ENCODE measurements at regions not wholly inside any gene's neighbourhood (a gene's known extent, or its start where the extent isn't known, plus 50 kb on each side); places are given as distances from the start of the nearest gene placed in this dataset.
"Not testable (repeated sequence)": the region's sequence is repeated elsewhere in the genome, so short reads cannot be mapped to it uniquely, and the experiment has no call there.

DNA sequence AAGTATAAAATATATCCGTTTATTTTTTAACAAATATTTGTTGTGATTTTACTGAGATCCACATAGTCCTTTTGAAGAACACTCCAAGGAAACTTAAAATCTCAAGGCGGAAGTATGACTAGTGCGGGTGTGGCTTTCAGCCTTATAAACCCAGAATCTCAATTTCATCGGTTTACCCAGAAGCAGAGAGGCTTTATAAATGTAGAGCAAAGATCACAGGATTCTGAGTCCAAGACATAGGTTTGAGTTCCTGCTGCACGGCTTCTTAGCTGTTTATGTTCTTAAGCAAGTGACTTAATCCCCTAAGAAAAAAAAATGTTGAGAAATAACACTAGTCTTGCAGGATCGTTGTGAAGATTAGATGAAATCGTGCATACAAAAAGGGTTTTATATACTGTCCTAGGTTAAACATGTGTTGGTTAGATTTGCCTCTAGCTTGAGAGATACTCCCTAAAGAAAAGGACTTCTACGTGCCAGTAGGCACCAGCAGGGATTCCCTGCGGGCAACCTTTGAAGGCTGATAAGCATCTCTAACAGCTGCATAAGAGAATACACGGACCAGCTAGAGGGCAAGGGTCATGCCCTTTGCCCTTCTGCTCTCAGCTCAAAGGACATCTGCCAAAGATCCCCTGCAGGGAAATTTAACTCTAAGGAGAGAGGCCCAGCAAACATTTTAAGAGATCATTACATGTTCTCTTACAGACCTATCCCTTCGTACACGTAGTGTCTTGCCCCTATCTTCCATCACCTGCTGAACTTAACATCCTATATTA lies 130.4 kb upstream of the MIR17HG start:
- no peak for DNase-seq (ENCODE audit: low read depth)

DNA sequence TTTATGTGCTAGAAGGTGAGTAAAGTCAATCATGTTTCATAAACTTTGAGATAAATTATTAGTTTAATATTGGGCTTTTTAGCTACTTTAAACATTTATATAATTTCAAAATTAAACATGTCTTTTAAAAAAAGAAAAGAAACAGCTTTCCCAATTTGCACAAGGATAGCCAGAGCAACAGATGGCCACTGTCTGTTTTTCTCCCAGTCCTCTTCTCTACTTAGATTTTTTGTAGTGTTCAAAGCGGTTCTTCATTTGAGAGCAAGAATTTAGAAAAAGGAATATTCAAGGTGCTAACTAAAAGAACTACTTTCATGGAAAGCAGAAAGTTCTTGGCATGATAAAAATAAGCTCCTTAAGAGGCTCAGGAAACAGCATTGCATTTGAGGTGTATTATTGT lies 128.3 kb upstream of the MIR17HG start:
- no peak for DNase-seq (ENCODE audit: low read depth)

DNA sequence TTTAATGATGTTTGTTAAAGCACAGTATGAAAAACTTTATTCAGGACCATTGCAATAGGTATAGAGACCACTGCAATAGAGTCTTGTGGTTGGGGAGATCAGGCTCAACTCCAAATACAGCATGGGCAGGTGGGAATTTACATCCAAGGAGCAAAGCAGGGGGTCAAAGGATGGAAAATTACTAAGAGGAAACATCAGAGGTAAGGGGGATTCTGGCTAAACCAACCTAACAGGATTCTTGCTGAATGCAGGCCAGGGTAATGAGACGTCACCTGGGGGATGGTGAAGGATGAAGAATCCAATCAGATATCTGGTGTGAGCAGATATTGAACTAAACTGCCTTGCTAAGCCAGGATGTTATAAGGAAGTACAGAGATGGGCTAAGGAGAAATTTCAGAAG lies 126.6 kb upstream of the MIR17HG start:
- no peak for DNase-seq (ENCODE audit: low read depth)

DNA sequence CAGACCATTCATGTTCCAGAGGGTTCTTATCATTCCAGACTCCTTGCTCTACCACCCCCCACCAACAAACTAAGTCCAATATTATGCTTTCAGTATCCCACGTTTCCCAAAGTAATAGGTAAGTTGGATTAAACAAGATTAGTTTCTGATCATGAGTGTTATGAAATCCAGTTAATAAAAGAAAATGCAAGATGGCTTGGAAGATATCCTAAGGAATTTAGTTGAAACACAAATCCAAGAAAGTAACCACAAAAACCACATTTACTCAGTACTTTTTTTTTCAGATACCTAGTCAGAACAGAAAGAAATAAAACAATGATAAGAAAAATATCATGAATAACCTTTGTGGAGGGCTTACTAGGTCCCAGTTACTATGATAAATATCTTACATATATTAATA lies 119.4 kb upstream of the MIR17HG start:
- DNase-seq (ENCODE audit: low read depth), result no peak

DNA sequence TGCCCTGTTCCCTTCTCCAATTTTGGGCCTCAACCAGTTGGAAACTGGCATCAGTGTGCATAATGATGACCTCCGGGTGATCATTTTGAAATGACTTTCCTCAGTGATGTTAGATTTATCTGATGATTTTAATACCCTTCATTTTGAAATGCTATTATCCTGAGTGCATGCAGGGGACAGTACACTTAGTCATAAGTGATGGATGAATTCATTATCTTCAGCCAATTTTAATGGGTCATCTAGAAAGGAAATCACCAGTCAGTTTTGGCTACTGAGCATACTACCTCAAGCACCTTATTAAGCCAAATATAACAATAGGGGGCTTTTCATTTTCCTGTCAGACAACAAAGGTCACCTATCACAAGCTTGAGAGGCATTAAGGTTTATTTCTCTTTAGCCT lies 118.5 kb upstream of the MIR17HG start:
- no peak for DNase-seq (ENCODE audit: low read depth)

DNA sequence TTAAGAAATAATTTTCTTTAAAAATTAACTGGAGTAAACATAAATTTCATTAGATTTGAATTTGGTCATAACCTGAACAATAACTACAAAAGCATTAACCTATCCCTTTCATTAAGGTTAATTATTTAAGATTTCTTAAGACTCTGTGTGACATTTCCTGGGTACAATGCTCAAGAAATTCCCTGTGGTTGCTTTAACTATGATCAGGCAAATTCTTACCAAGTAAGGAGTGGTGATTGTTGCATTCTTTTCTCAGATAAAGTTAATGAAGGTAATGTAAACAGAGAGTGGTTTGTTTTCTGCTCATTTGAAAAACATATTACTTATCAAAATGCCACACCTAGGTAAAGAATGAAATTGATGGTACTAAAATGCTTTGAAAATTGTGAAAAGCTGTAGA lies 114.8 kb upstream of the MIR17HG start:
- DNase-seq (ENCODE audit: low read depth), result no peak

DNA sequence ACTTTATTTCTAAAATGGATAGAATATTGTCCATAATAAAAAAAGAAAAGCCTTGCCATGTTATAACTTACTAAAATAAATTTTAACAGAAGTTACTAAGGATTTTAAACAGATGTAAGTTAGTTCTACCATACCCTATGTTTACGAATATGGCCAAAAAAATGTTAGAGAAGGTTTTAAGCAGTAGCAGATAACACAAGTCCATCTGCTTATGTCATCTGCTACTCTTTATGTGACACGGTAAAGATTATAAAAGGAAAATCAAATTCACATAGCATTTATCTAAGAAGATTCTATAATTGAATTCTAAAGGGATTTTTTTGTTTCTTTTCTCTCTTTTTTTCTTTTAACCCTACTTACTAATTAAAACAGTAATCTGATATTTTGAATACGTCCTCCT lies 114.2 kb upstream of the MIR17HG start:
- no peak for DNase-seq (ENCODE audit: low read depth)

DNA sequence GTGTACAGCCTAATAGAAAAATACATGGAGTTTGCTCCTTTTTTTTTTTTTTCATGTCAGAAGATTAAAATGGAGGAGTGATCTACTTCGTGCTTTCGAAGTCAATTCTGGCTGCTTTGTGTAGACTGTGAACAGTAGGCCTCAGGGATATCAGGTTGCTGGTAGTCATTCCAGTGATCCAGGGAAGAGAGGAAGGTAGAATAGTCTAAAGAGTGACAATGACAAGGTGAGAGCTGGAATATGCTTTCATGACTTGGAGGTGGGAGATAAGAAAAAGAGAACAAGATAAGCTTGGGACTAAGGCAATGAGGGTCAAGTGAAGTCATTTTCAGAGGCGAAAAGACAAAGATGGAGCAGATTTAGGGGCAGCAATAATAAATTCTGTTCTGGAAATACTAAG lies 111.3 kb upstream of the MIR17HG start:
- DNase-seq (ENCODE audit: low read depth), result no peak

DNA sequence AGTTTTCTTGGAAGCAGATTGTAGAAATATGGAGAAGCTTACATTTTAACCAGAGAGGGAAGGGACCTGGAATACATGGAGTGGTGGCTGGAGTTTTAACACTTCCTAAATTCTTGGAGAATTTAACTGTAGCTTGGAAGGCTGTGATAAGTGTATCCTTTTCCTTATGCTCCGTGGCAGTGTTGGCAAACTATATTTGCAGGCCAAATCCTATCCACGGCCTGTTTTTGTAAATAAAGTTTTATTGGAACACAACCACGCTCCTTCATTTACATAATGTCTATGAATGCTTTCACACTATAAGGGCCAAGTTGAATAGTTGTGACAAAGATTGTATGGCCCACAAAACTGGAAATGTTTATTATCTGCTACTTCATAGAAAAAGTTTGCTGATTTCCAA lies 110.6 kb upstream of the MIR17HG start:
- no peak for DNase-seq (ENCODE audit: low read depth)

DNA sequence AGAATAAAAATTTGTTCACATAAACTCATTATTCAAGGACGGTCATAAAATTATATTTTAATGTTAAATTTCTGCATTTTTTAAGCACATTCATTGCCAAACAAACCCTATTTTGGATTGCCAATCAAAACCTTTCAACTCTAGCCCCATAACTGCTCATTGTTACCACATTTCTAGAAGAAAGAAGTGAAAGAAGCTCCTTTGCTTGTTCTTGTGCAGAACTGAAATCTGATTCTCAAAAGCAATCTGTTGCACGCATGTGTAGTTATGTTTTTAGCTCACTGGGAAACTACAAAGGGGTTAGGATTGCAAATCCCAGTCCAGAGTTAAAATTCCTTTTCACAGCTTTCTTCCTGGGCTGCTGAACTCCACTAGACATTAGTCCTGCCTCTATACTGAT lies 109.5 kb upstream of the MIR17HG start:
- no peak for DNase-seq (ENCODE audit: low read depth)

DNA sequence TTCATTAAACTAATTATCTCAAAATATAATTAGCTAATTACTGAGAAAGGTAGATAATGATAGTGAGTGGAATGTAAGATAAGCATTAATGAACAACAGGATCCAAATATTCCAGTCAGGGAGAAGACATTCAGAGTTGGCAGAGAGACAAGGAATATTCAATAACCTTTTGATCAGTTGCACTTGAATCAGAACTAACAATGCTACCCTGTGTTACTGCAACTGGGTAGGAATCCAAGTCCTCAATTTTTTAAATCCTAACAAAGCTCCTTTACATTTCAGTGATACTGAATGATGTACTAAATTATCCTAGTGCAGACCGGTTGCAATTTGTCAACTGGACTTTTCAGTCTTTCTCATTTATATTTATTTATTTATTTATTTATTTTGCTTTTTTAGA lies 107.1 kb upstream of the MIR17HG start:
- DNase-seq (ENCODE audit: low read depth), result no peak

DNA sequence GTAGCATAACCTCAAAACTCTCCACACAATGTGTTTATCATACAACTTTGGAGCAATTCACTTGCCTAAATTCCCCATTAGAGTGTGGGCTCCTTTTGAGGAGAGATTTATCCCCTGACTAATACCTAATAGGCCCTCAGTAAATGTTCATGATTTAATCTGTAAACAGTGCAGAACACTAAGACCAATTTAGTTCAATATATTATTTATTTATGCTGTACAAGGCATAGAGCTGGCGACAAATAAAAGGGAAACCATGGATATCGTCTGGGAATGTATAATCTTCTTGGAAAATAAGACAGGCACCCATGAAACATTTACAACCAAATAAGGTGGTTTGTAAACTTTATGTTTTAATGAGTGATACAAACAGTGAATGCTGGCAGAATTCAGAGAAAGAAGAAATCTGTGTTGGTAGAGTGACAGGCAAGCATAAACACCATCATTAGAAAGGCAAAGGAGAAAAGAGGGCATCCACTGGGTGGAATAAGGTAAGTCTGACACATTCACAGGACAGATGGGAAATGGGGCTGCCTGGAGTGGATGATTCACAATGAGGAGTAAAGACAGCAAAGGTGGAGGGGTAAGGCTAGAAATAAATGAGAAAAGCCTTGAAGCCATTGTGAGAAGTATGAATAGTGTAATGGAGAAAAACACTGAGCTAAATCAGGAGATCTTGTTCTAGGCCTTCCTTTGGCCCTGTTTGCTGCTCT lies 106.1 kb upstream of the MIR17HG start:
- peak; percentile 45 for DNase-seq (ENCODE audit: low read depth)

DNA sequence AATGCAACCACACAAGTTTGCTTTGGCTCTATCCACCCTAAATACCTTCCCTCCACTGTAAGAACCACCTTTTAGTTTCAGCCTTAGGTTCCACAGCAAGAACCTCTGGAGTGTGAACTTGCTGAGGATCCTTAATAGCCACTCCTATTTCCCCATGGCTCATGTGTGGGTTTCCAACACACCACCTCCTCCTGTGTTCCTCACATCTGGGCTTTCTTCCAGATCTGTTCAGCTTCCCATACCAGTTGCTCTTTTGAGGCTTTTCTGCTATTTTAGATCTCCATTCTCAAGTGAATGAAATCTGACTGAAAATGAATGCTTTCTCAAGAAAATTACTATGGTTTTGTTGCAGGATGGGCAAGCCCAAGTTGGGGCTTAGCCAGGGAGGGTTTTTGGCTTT lies 104.8 kb upstream of the MIR17HG start:
- DNase-seq (ENCODE audit: low read depth), result peak; percentile 28

DNA sequence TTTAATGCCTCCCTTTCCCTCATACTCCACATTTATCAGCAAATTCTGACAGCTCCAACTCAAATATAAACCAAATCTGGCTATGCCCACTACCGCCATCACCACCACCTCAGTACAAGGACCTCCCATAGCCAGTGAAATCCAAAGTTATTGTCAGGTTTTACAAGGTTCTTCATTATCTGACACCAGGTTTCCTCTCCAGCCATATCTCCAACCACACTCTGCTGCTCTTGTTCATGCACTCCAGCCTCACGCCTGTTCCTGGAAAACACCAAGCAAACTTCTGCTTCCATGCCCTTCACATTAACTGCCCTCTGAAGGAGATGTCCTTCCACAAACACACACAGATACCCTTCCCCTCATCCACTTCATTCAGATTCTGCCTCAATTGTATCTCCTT lies 102.2 kb upstream of the MIR17HG start:
- no peak for DNase-seq (ENCODE audit: low read depth)

DNA sequence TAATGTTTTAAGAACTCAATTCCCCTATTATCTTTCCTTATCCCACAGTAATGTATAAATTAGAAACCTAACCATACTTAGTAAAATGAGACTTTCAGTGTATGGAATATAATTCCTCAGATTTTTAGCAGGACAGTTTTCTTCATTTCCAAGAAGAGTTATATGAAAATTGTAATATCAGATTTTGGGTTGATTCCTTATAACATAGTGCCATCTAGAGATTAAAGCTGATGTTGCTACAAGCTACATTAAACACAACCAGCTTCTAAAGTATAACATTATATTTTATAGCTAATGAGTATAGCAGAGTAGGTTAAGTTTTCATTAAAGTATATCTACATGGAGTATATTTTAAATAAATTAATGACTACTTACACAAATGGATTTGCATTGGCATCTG lies 99.7 kb upstream of the MIR17HG start:
- no peak for DNase-seq (ENCODE audit: low read depth)

DNA sequence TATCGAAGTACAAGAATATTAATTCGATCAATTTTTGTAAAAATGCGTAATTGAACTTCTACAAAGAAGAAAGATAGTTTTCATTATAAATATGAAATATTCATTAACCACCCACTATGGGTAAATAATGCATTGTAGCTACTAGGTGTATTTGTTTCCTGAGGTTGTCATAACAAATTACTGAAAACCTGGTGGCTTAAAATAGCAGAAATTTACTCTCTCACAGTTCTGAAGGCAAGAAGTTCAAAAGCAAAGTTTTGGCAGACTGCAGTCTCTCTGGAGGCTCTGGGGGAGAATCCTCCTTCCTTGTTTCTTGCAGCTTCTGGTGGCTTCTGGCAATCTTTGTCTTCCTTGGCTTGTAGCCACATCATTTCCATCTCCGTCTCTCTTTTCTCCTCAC lies 99.2 kb upstream of the MIR17HG start:
- no peak for DNase-seq (ENCODE audit: low read depth)

DNA sequence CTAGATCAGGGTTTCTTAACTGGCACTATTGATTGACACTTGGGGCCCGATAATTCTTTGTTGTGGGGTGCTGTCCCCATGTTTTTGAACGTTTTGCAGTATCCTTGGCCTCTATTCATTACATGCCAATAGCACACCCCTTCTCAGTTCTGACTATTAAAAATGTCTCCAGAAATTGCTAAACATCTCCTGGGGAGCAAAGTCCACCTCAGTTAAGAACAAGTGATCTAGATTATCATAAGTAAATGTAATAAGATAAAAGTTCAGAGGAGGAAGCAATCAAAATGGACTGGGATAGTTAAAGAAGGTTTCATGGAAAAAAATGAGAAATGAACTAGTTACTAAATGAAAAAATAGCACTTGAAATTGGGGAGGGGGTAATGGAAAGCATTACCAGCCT lies 98.1 kb upstream of the MIR17HG start:
- no peak for DNase-seq (ENCODE audit: low read depth)

DNA sequence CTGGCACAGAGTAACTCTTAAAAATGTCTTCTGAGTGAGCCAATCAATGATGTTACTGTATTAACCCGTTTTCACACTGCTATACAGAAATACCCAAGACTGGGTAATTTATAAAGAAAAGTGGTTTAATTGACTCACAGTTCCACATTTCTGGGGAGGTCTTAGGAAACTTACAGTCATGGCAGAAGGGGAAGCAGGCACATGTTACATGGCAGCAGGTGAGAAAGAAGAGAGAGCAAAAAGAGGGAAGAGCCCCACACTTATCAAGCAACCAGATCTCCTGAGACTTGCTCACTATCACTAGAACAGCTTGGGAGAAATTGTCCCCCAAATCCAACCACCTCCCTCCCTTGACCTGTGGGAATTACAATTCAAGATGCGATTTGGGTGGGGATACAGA lies 97.6 kb upstream of the MIR17HG start:
- DNase-seq (ENCODE audit: low read depth), result no peak

DNA sequence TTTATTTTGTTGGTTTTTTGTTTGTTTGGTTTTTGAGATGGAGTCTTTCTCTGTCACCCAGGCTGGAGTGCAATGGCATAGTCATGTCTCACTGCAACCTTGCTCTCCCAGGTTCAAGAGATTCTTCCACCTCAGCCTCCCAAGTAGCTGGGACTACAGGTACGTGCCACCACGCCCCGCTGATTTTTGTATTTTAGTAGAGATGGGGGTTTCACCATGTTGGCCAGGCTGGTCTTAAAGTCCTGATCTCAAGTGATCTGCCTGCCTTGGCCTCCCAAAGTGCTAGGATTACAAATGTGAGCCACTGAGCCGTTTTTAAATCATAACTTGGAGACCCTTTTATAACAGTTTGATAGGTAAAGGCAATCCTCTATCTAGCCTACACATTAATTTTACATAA lies 95.9 kb upstream of the MIR17HG start:
- not testable (repeated sequence) for DNase-seq (ENCODE audit: low read depth)

DNA sequence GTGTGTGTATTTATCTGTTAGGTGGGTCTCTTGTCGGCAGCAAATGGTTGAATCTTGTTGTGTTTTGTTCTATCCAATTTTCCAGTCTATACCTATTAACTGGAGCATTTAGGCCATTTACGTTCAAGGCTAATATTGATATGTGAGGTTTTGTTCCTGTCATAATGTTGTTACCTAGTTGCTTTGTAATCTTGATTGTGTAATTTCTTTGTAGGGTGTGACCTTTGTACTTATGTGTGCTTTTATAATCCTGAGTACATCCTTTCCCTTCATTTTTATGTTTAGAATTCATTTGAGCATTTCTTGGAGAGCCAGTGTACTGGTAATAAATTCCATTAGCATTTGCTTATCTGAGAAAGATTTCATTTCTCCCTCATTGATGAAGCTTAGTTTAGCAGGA lies 83.0 kb upstream of the MIR17HG start:
- no peak for DNase-seq (ENCODE audit: low read depth)

DNA sequence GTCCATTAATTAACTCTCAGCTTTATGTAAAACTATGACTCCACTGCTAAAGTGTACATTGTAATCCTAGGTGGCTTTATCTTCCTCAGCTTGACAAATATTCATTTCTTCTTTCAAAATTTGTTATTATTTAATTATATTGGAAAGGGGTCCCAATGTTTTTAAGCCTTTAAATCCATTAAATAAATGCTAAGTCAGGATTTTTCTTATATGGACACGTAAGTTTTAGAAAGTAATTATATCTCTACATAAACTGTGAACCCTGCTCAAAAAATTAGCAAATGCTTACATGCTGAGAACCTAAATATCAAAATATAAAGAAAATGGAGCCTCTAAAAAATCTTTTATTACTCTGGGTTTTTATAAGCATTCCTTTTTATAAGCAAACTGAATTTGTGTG lies 78.2 kb upstream of the MIR17HG start:
- DNase-seq (ENCODE audit: low read depth), result no peak

DNA sequence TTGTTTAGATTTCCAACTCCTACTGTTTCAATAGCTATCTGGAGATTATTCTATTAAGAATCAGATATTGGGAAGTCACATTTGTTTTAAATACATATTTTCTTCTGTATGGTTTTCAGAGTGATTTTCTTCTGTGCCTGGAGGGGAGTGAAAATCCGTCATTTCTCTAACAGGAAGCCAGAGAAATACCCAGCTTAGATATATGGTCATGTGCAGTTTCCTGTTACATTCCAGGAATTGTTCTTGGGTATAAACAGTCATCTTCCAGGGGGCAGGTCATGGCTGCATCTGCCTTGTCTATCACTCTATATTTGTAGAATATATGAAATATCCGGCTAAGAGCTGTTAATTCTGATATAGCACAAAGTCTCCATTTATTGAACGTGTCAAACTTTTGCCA lies 77.5 kb upstream of the MIR17HG start:
- DNase-seq (ENCODE audit: low read depth), result peak; percentile 67

DNA sequence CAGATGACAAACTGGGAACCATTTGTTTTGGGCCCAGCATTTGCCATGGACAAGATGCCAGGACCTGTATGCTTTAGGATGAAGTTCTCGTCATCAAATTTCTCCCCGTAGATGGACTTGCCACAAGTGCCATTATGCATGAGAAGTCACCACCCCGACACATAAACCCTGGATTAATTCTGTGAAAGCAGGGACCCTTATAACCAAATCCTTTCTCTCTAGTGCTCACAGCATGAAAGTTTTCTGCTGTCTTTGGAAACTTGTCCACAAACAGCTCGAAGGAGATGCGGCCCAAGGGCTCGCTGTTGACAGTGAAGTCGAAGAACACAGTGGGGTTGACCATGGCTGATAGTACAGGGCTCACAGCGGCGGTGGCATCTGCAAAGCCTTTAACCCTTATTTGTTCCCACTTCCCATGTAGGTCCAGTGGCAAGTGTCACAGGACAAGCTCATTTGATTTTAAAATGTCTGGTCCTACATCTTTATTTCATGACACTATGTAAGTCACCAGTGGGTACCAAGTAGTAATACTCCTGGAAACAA lies 75.2 kb upstream of the MIR17HG start:
- DNase-seq (ENCODE audit: low read depth), result no peak

Measured in HT1080 (cell line).